ENCODE measurements at regions not wholly inside any gene's neighbourhood (a gene's known extent, or its start where the extent isn't known, plus 50 kb on each side); places are given as distances from the start of the nearest gene placed in this dataset.

GRCh38 chr2:65528241-65528574 is 95.8 kb upstream of the SPRED2 start:
- Mint-ChIP-seq H3K4me3 (no peak overlapping the region), H3K4me1 (no peaks in the 10 kb centered on the region), H3K27ac (no peak overlapping the region), H3K27me3 (peaks cover 19% of the 10 kb centered on the region), H3K9me3 (no peaks in the 10 kb centered on the region), H3K36me3 (ENCODE audit: low read depth) (no peaks in the 10 kb centered on the region)
- no peak for DNase-seq
- ChIA-PET CTCF (no interaction called here), POLR2A (no interaction called here)

GRCh38 chr2:65527451-65528240 is 95.2 kb upstream of the SPRED2 start:
- peaks cover 19% of the 10 kb centered on the region for H3K27me3 Mint-ChIP-seq
- H3K36me3 Mint-ChIP-seq (ENCODE audit: low read depth), result no peaks in the 10 kb centered on the region
- H3K4me3 Mint-ChIP-seq, result no peak overlapping the region
- CTCF ChIA-PET, result no interaction called here
- no peaks in the 10 kb centered on the region for H3K9me3 Mint-ChIP-seq
- no peak overlapping the region for H3K27ac Mint-ChIP-seq
- DNase-seq, result no peak
- H3K4me1 Mint-ChIP-seq, result no peaks in the 10 kb centered on the region
- POLR2A ChIA-PET, result no interaction called here

- POLR2A ChIA-PET, result interaction anchor here (0.6 kb wide), 1 partner anchor 636 kb away, joined by 4 read pairs; no protein-coding TSS in a partner anchor
- no peaks in the 10 kb centered on the region for H3K9me3 Mint-ChIP-seq
- no peaks in the 10 kb centered on the region for H3K4me1 Mint-ChIP-seq
- H3K36me3 Mint-ChIP-seq (ENCODE audit: low read depth), result no peaks in the 10 kb centered on the region
- DNase-seq, result no peak
- no peak overlapping the region for H3K4me3 Mint-ChIP-seq
- H3K27ac Mint-ChIP-seq, result no peak overlapping the region
- CTCF ChIA-PET, result interaction anchor here (0.6 to 0.9 kb wide), 3 partner anchors 10 to 456 kb away, joined by 3 to 6 read pairs (median 3); no protein-coding TSS in a partner anchor
- peaks cover 21% of the 10 kb centered on the region for H3K27me3 Mint-ChIP-seq
Measured at GRCh38 chr2:65525616-65526231, 93.3 kb upstream of the SPRED2 start.

- Mint-ChIP-seq H3K4me3 (no peak overlapping the region), H3K27me3 (peaks cover 15% of the 10 kb centered on the region), H3K4me1 (no peaks in the 10 kb centered on the region), H3K36me3 (ENCODE audit: low read depth) (no peaks in the 10 kb centered on the region), H3K9me3 (peaks cover 3% of the 10 kb centered on the region), H3K27ac (no peak overlapping the region)
- ChIA-PET CTCF (no interaction called here), POLR2A (no interaction called here)
- no peak for DNase-seq
Measured at GRCh38 chr2:65522922-65523321, 90.5 kb upstream of the SPRED2 start.

GRCh38 chr2:65518751-65519150 is 86.4 kb upstream of the SPRED2 start:
- CTCF ChIA-PET, result interaction anchor here (0.8 kb wide), 1 partner anchor 11 kb away, joined by 3 read pairs; no protein-coding TSS in a partner anchor
- no peak overlapping the region for H3K4me3 Mint-ChIP-seq

GRCh38 chr2:65514555-65515195 is 82.3 kb upstream of the SPRED2 start:
- H3K27me3 Mint-ChIP-seq, result no peaks in the 10 kb centered on the region
- DNase-seq, result no peak
- no peaks in the 10 kb centered on the region for H3K36me3 Mint-ChIP-seq (ENCODE audit: low read depth)
- POLR2A ChIA-PET, result no interaction called here
- no peak overlapping the region for H3K4me3 Mint-ChIP-seq
- CTCF ChIA-PET, result no interaction called here
- H3K4me1 Mint-ChIP-seq, result peaks cover 6% of the 10 kb centered on the region
- no peak overlapping the region for H3K27ac Mint-ChIP-seq
- H3K9me3 Mint-ChIP-seq, result peaks cover 7% of the 10 kb centered on the region

More at GRCh38 chr2:65518751-65519150, 86.4 kb upstream of the SPRED2 start:
- POLR2A ChIA-PET, result interaction anchor here (0.5 kb wide), 1 partner anchor 238 kb away, joined by 3 read pairs; no protein-coding TSS in a partner anchor
- peaks cover 3% of the 10 kb centered on the region for H3K9me3 Mint-ChIP-seq
- no peaks in the 10 kb centered on the region for H3K4me1 Mint-ChIP-seq
- DNase-seq, result no peak
- no peaks in the 10 kb centered on the region for H3K36me3 Mint-ChIP-seq (ENCODE audit: low read depth)
- H3K27ac Mint-ChIP-seq, result no peak overlapping the region
- H3K27me3 Mint-ChIP-seq, result peaks cover 3% of the 10 kb centered on the region

GRCh38 chr2:65512783-65513182 is 80.4 kb upstream of the SPRED2 start:
- no peak overlapping the region for H3K27ac Mint-ChIP-seq
- no peaks in the 10 kb centered on the region for H3K27me3 Mint-ChIP-seq
- CTCF ChIA-PET, result interaction anchor here (0.6 kb wide), 1 partner anchor 31 kb away, joined by 6 read pairs; no protein-coding TSS in a partner anchor
- POLR2A ChIA-PET, result no interaction called here
- H3K4me3 Mint-ChIP-seq, result no peak overlapping the region
- H3K4me1 Mint-ChIP-seq, result peaks cover 6% of the 10 kb centered on the region
- DNase-seq, result no peak
- H3K9me3 Mint-ChIP-seq, result peaks cover 7% of the 10 kb centered on the region
- no peaks in the 10 kb centered on the region for H3K36me3 Mint-ChIP-seq (ENCODE audit: low read depth)

GRCh38 chr2:65511306-65511705 is 78.9 kb upstream of the SPRED2 start:
- no peaks in the 10 kb centered on the region for H3K36me3 Mint-ChIP-seq (ENCODE audit: low read depth)
- peaks cover 6% of the 10 kb centered on the region for H3K4me1 Mint-ChIP-seq
- no peak for DNase-seq
- no peak overlapping the region for H3K27ac Mint-ChIP-seq
- no peak overlapping the region for H3K4me3 Mint-ChIP-seq
- peaks cover 3% of the 10 kb centered on the region for H3K27me3 Mint-ChIP-seq
- H3K9me3 Mint-ChIP-seq, result peaks cover 7% of the 10 kb centered on the region
- ChIA-PET CTCF (interaction anchor here (0.7 kb wide), 1 partner anchor 103 kb away, joined by 4 read pairs; no protein-coding TSS in a partner anchor), POLR2A (no interaction called here)

- Mint-ChIP-seq H3K27ac (no peak overlapping the region), H3K9me3 (peaks cover 7% of the 10 kb centered on the region), H3K4me3 (no peak overlapping the region), H3K4me1 (peaks cover 6% of the 10 kb centered on the region), H3K27me3 (peaks cover 3% of the 10 kb centered on the region), H3K36me3 (ENCODE audit: low read depth) (no peaks in the 10 kb centered on the region)
- DNase-seq, result no peak
- ChIA-PET POLR2A (no interaction called here), CTCF (no interaction called here)
Measured at GRCh38 chr2:65508225-65508624, 75.8 kb upstream of the SPRED2 start.

GRCh38 chr2:65507102-65508069 is 75.0 kb upstream of the SPRED2 start:
- Mint-ChIP-seq H3K9me3 (peaks cover 7% of the 10 kb centered on the region), H3K27me3 (peaks cover 6% of the 10 kb centered on the region)
- no peak for DNase-seq

GRCh38 chr2:65504814-65505697 is 72.7 kb upstream of the SPRED2 start:
- peaks cover 6% of the 10 kb centered on the region for H3K27me3 Mint-ChIP-seq
- no peak for DNase-seq
- H3K9me3 Mint-ChIP-seq, result no peaks in the 10 kb centered on the region
- no peaks in the 10 kb centered on the region for H3K4me1 Mint-ChIP-seq
- CTCF ChIA-PET, result no interaction called here
- POLR2A ChIA-PET, result no interaction called here
- no peaks in the 10 kb centered on the region for H3K36me3 Mint-ChIP-seq (ENCODE audit: low read depth)
- no peak overlapping the region for H3K27ac Mint-ChIP-seq
- no peak overlapping the region for H3K4me3 Mint-ChIP-seq

More at GRCh38 chr2:65507102-65508069, 75.0 kb upstream of the SPRED2 start:
- H3K4me1 Mint-ChIP-seq, result peaks cover 6% of the 10 kb centered on the region
- POLR2A ChIA-PET, result no interaction called here
- CTCF ChIA-PET, result no interaction called here
- no peak overlapping the region for H3K4me3 Mint-ChIP-seq
- H3K27ac Mint-ChIP-seq, result no peak overlapping the region
- H3K36me3 Mint-ChIP-seq (ENCODE audit: low read depth), result no peaks in the 10 kb centered on the region

- Mint-ChIP-seq H3K27ac (no peak overlapping the region), H3K27me3 (peaks cover 6% of the 10 kb centered on the region), H3K36me3 (ENCODE audit: low read depth) (no peaks in the 10 kb centered on the region), H3K9me3 (no peaks in the 10 kb centered on the region), H3K4me1 (no peaks in the 10 kb centered on the region), H3K4me3 (no peak overlapping the region)
- ChIA-PET CTCF (no interaction called here), POLR2A (no interaction called here)
- DNase-seq, result no peak
Measured at GRCh38 chr2:65504201-65504600, 71.8 kb upstream of the SPRED2 start.

All from activated CD4-positive, alpha-beta T cell treated with anti-CD3 and anti-CD28 coated beads, Interleukin-2, amount 10 ng/mL, durations not matched to agents 7 days and 5 days (primary cell).